Fibroblast of the conjunctiva (primary cell): ENCODE measurements at regions not wholly inside any gene's neighbourhood (a gene's known extent, or its start where the extent isn't known, plus 50 kb on each side); places are given as distances from the start of the nearest gene placed in this dataset.
A peak's percentile ranks its signal among the peaks of the same experiment; 100 is the strongest.
"Not testable (repeated sequence)": the region's sequence is repeated elsewhere in the genome, so short reads cannot be mapped to it uniquely, and the experiment has no call there.

ENCODE experiments used
- DNase-seq: peaks from one replicate; pipeline ENCODE4 v3.0.0-alpha.2; 2010; ENCODE audit warnings: low read depth

- no peak for DNase-seq
Observed at GRCh38 chr3:193119926-193120325, 121.1 kb upstream of the PLAAT1 start.

GRCh38 chr3:193124861-193125260, 116.2 kb upstream of the PLAAT1 start:
- no peak for DNase-seq

- DNase-seq, result no peak
Observed at GRCh38 chr3:193129607-193130006, 111.4 kb upstream of the PLAAT1 start.

- DNase-seq, result no peak
Observed at GRCh38 chr3:193130576-193130975, 110.4 kb upstream of the PLAAT1 start.

- peak; percentile 42 for DNase-seq
Observed at GRCh38 chr3:193132241-193132640, 108.8 kb upstream of the PLAAT1 start.

GRCh38 chr3:193132964-193133363, 108.1 kb upstream of the PLAAT1 start:
- peak; percentile 20 for DNase-seq

- peak; percentile 74 for DNase-seq
Observed at GRCh38 chr3:193134856-193135255, 106.2 kb upstream of the PLAAT1 start.

- no peak for DNase-seq
Observed at GRCh38 chr3:193140381-193140780, 100.6 kb upstream of the PLAAT1 start.

- no peak for DNase-seq
Observed at GRCh38 chr3:193145248-193145647, 95.8 kb upstream of the PLAAT1 start.

GRCh38 chr3:193148688-193149473, 92.1 kb upstream of the PLAAT1 start:
- no peak for DNase-seq

GRCh38 chr3:193149998-193150397, 91.0 kb upstream of the PLAAT1 start:
- no peak for DNase-seq

- DNase-seq, result not testable (repeated sequence)
Observed at GRCh38 chr3:193155044-193155781, 85.8 kb upstream of the PLAAT1 start.

- no peak for DNase-seq
Observed at GRCh38 chr3:193157051-193157450, 84.0 kb upstream of the PLAAT1 start.

GRCh38 chr3:193165431-193166120, 75.4 kb upstream of the PLAAT1 start:
- no peak for DNase-seq

GRCh38 chr3:193168931-193169330, 72.1 kb upstream of the PLAAT1 start:
- DNase-seq, result no peak

GRCh38 chr3:193174140-193174539, 66.9 kb upstream of the PLAAT1 start:
- DNase-seq, result no peak

GRCh38 chr3:193179332-193180012, 61.5 kb upstream of the PLAAT1 start:
- not testable (repeated sequence) for DNase-seq

GRCh38 chr3:193187070-193187722, 53.8 kb upstream of the PLAAT1 start:
- DNase-seq, result no peak

- no peak for DNase-seq
Observed at GRCh38 chr3:193190146-193190786, 50.8 kb upstream of the PLAAT1 start.
